ENCODE measurements at regions not wholly inside any gene's neighbourhood (a gene's known extent, or its start where the extent isn't known, plus 50 kb on each side); places are given as distances from the start of the nearest gene placed in this dataset.

- DNase-seq = no peak
Measured at GRCh38 chr5:6872441-6873160, 159.4 kb downstream of the TENT4A start.

- no peak for DNase-seq
Measured at GRCh38 chr5:6873359-6873758, 160.1 kb downstream of the TENT4A start.

- no peak for DNase-seq
Measured at GRCh38 chr5:6875376-6875775, 162.1 kb downstream of the TENT4A start.

- DNase-seq = no peak
Measured at GRCh38 chr5:6877986-6878828, 165.0 kb downstream of the TENT4A start.

GRCh38 chr5:6885581-6885980, 172.3 kb downstream of the TENT4A start:
- no peak for DNase-seq

- no peak for DNase-seq
Measured at GRCh38 chr5:6886866-6887265, 173.6 kb downstream of the TENT4A start.

- no peak for DNase-seq
Measured at GRCh38 chr5:6889030-6889429, 175.8 kb downstream of the TENT4A start.

- DNase-seq = no peak
Measured at GRCh38 chr5:6899221-6899620, 186.0 kb downstream of the TENT4A start.

- no peak for DNase-seq
Measured at GRCh38 chr5:6900247-6901227, 187.3 kb downstream of the TENT4A start.

- DNase-seq = no peak
Measured at GRCh38 chr5:6902094-6902493, 188.9 kb downstream of the TENT4A start.

GRCh38 chr5:6902597-6902996, 189.4 kb downstream of the TENT4A start:
- no peak for DNase-seq

- DNase-seq = no peak
Measured at GRCh38 chr5:6903934-6904333, 190.7 kb downstream of the TENT4A start.

GRCh38 chr5:6904860-6905259, 191.6 kb downstream of the TENT4A start:
- DNase-seq = no peak

- no peak for DNase-seq
Measured at GRCh38 chr5:6905423-6905822, 192.2 kb downstream of the TENT4A start.

- no peak for DNase-seq
Measured at GRCh38 chr5:6905883-6906282, 192.7 kb downstream of the TENT4A start.

- DNase-seq = no peak
Measured at GRCh38 chr5:6907320-6907918, 194.2 kb downstream of the TENT4A start.

GRCh38 chr5:6909901-6910300, 196.7 kb downstream of the TENT4A start:
- DNase-seq = no peak

GRCh38 chr5:6910950-6911349, 197.7 kb downstream of the TENT4A start:
- DNase-seq = no peak

- DNase-seq = no peak
Measured at GRCh38 chr5:6914347-6914746, 201.1 kb downstream of the TENT4A start.

GRCh38 chr5:6915574-6915973, 202.3 kb downstream of the TENT4A start:
- DNase-seq = no peak

- no peak for DNase-seq
Measured at GRCh38 chr5:6918255-6918654, 205.0 kb downstream of the TENT4A start.

GRCh38 chr5:6920628-6921256, 207.5 kb downstream of the TENT4A start:
- no peak for DNase-seq

Measured in activated gamma-delta T cell (primary cell).